MM.1S (cell line): ENCODE measurements at regions not wholly inside any gene's neighbourhood (a gene's known extent, or its start where the extent isn't known, plus 50 kb on each side); places are given as distances from the start of the nearest gene placed in this dataset.

Experiments used
- DNase-seq: peaks from one replicate; pipeline ENCODE4 v3.0.0-alpha.2; 2015
- H2AFZ ChIP-seq: fragments of 300-600 bp; sonication (generic); 2 replicates; pipeline ENCODE4 v1.6.0; 2016; ENCODE audit warnings: antibody characterized with exemption, low read length
- H3F3A ChIP-seq: fragments of 300-600 bp; sonication (generic); 2 replicates; pipeline ENCODE4 v1.6.1; 2016; ENCODE audit warnings: mild to moderate bottlenecking, antibody characterized with exemption, low read length, moderate library complexity, mixed read lengths; ENCODE audit not compliant: insufficient read depth
- H3K27ac ChIP-seq: fragments of 300-600 bp; sonication (generic); 2 replicates; pipeline ENCODE4 v1.5.1; 2016; ENCODE audit warnings: mild to moderate bottlenecking, low read length
- H3K27me3 ChIP-seq: fragments of 300-600 bp; sonication (generic); replicated peaks from 2 replicates; pipeline ENCODE4 v1.6.0; 2016; ENCODE audit warnings: low read length; ENCODE audit not compliant: insufficient read depth
- H3K36me3 ChIP-seq: fragments of 300-600 bp; sonication (generic); replicated peaks from 2 replicates; pipeline ENCODE4 v1.6.1; 2016; ENCODE audit warnings: mild to moderate bottlenecking, low read length, mixed read lengths; ENCODE audit not compliant: insufficient read depth
- H3K4me1 ChIP-seq: fragments of 300-600 bp; sonication (generic); 2 replicates; pipeline ENCODE4 v1.6.1; 2016; ENCODE audit warnings: low read length, mixed read lengths
- H3K4me2 ChIP-seq: fragments of 300-600 bp; sonication (generic); 2 replicates; pipeline ENCODE4 v1.6.0; 2016; ENCODE audit warnings: low read depth, low read length
- H3K4me3 ChIP-seq: fragments of 300-600 bp; sonication (generic); 2 replicates; pipeline ENCODE4 v1.5.1; 2016; ENCODE audit warnings: low read length, mixed read lengths
- H3K79me2 ChIP-seq: fragments of 300-600 bp; sonication (generic); 2 replicates; pipeline ENCODE4 v1.6.1; 2016; ENCODE audit warnings: mixed run types, low read length, mixed read lengths
- H3K9ac ChIP-seq: fragments of 300-600 bp; sonication (generic); 2 replicates; pipeline ENCODE4 v1.6.1; 2016; ENCODE audit warnings: low read length, mixed read lengths
- H3K9me2 ChIP-seq: fragments of 300-600 bp; sonication (generic); replicated peaks from 2 replicates; pipeline ENCODE4 v1.6.1; 2016; ENCODE audit warnings: mild to moderate bottlenecking, low read length, mixed read lengths; ENCODE audit not compliant: insufficient read depth
- H3K9me3 ChIP-seq: fragments of 300-600 bp; sonication (generic); replicated peaks from 2 replicates; pipeline ENCODE4 v1.6.1; 2016; ENCODE audit warnings: mild to moderate bottlenecking, low read length, mixed read lengths; ENCODE audit not compliant: insufficient read depth
- H4K20me1 ChIP-seq: fragments of 300-600 bp; sonication (generic); 2 replicates; pipeline ENCODE4 v1.6.1; 2016; ENCODE audit warnings: mild to moderate bottlenecking, low read length, moderate library complexity, mixed read lengths; ENCODE audit not compliant: insufficient read depth
- EZH2 ChIP-seq: fragments of 300-600 bp; sonication (generic); optimal IDR thresholded peaks from 2 replicates; pipeline ENCODE3; 2017; ENCODE audit warnings: low read depth, mild to moderate bottlenecking, antibody characterized with exemption, low read length, mixed read lengths
- EZH2phosphoT487 ChIP-seq: fragments of 300-600 bp; sonication (generic); IDR thresholded peaks from 2 replicates; pipeline ENCODE4 v1.6.1; 2018; ENCODE audit warnings: antibody characterized with exemption, low read length
- TF ChIP-seq, protein P1 (sequence below): fragments of 300-600 bp; sonication (generic); IDR thresholded peaks from 2 replicates; pipeline ENCODE4 v1.5.1; 2016; ENCODE audit warnings: antibody characterized with exemption, low read length, mixed read lengths

DNA sequence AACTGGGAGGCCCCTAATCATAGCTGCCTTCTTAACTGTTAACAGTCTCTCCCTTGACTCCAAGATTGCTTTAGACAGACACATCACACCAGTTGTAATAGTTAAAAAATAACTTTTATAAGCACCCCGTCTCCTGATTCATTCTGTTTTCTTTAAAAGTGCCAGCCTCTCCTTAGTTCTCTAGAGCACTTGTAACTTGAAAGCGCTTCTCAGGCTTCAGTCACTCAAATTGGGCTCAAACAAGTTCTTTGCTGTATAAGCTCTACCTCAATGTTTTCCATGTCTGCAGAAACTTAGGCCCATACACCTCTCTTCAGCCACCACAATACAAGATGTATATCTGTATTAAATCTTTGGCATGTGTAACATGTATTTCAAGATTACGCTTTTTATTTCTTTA lies 169.6 kb downstream of the GABRG1 start:
- no peak for TF ChIP-seq EZH2
- no peak for TF ChIP-seq EZH2phosphoT487
- TF ChIP-seq, protein P1, sequence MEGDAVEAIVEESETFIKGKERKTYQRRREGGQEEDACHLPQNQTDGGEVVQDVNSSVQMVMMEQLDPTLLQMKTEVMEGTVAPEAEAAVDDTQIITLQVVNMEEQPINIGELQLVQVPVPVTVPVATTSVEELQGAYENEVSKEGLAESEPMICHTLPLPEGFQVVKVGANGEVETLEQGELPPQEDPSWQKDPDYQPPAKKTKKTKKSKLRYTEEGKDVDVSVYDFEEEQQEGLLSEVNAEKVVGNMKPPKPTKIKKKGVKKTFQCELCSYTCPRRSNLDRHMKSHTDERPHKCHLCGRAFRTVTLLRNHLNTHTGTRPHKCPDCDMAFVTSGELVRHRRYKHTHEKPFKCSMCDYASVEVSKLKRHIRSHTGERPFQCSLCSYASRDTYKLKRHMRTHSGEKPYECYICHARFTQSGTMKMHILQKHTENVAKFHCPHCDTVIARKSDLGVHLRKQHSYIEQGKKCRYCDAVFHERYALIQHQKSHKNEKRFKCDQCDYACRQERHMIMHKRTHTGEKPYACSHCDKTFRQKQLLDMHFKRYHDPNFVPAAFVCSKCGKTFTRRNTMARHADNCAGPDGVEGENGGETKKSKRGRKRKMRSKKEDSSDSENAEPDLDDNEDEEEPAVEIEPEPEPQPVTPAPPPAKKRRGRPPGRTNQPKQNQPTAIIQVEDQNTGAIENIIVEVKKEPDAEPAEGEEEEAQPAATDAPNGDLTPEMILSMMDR: no peak
- H3K4me3 ChIP-seq: no peak overlapping the region

DNA sequence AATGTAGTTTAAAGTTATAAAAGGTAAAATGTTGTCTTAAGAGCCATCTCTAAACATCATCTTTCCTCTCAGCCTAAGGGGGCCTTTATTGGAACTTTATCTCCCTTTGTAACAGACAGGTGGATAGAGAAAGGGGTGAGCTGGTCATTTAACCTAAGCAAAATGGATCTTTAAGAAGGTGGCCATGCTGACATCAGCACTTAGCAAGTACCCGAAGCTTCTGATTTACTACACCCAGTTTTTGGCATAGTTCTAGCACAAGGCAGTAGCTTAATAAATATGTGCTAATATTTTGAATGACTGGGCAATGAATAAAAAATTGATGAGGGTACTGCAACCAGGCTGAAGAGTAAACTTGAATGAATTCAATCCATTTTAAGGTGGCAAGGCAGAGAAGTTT lies 172.7 kb downstream of the GABRG1 start:
- Histone ChIP-seq H4K20me1 (no peaks in the 10 kb centered on the region), H3K4me3 (no peak overlapping the region), H3F3A (no peaks in the 10 kb centered on the region), H3K9me3 (no peaks in the 10 kb centered on the region), H2AFZ (no peak overlapping the region), H3K9ac (no peak overlapping the region), H3K27me3 (no peaks in the 10 kb centered on the region), H3K79me2 (no peaks in the 10 kb centered on the region), H3K36me3 (no peaks in the 10 kb centered on the region), H3K27ac (no peak overlapping the region), H3K4me1 (no peaks in the 10 kb centered on the region), H3K9me2 (no peaks in the 10 kb centered on the region), H3K4me2 (no peak overlapping the region)
- DNase-seq: no peak
- no peak for TF ChIP-seq EZH2phosphoT487
- TF ChIP-seq, protein P1: no peak
- no peak for TF ChIP-seq EZH2

More for the DNA sequence above, 169.6 kb downstream of the GABRG1 start:
- Histone ChIP-seq H2AFZ (no peak overlapping the region), H4K20me1 (no peaks in the 10 kb centered on the region), H3K4me2 (no peak overlapping the region), H3K4me1 (no peaks in the 10 kb centered on the region), H3K79me2 (no peaks in the 10 kb centered on the region), H3K9me2 (no peaks in the 10 kb centered on the region), H3K27ac (no peak overlapping the region), H3K27me3 (no peaks in the 10 kb centered on the region), H3K9ac (no peak overlapping the region), H3K36me3 (no peaks in the 10 kb centered on the region), H3K9me3 (no peaks in the 10 kb centered on the region), H3F3A (no peaks in the 10 kb centered on the region)
- DNase-seq: no peak

GRCh38 chr4:45946699-45947098 lies 177.2 kb downstream of the GABRG1 start:
- Histone ChIP-seq H3K9me2 (no peaks in the 10 kb centered on the region), H3K36me3 (no peaks in the 10 kb centered on the region), H3K4me3 (no peak overlapping the region), H3K27ac (no peak overlapping the region), H3K79me2 (no peaks in the 10 kb centered on the region), H2AFZ (no peak overlapping the region), H3K27me3 (no peaks in the 10 kb centered on the region), H3K9ac (no peak overlapping the region), H4K20me1 (no peaks in the 10 kb centered on the region), H3K4me2 (no peak overlapping the region), H3F3A (no peaks in the 10 kb centered on the region), H3K9me3 (no peaks in the 10 kb centered on the region), H3K4me1 (no peaks in the 10 kb centered on the region)
- DNase-seq: no peak
- no peak for TF ChIP-seq EZH2
- TF ChIP-seq, protein P1: no peak
- no peak for TF ChIP-seq EZH2phosphoT487
